ENCODE measurements at regions not wholly inside any gene's neighbourhood (a gene's known extent, or its start where the extent isn't known, plus 50 kb on each side); places are given as distances from the start of the nearest gene placed in this dataset.

DNA sequence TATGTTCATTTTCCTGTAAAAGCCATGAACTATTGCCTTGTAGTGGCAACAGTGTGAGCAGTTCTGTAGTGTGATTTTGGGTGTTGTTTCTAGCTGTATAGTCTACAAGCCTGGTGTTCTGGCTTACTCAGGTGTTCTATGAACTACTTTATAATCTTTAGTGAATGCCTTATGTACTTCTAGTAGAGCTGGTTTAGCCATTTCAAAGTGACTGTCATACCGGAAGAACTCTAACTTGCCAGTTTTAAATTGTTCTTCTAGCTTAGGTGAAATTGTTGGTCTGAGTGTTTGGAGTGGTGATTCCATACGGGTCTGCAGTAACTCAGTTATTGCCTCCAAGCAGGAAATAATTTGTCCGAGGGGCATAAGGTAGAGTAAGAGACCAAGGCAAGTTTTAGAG, 150.2 kb upstream of the ZNF184 start:
- TF ChIP-seq BACH2 (CRISPR knock-in tag; IDR thresholded peaks at IDR 0.05; ENCODE audit: borderline replicate concordance) (no peak), ZFP3 (CRISPR knock-in tag; IDR thresholded peaks at IDR 0.05) (no peak), ZFP30 (CRISPR knock-in tag; IDR thresholded peaks at IDR 0.05) (no peak), ZNF8 (CRISPR knock-in tag; IDR thresholded peaks at IDR 0.05) (no peak), GLIS3 (CRISPR knock-in tag; IDR thresholded peaks at IDR 0.05) (no peak), ESRRG (CRISPR knock-in tag; IDR thresholded peaks at IDR 0.05) (no peak), TOX (CRISPR knock-in tag; IDR thresholded peaks at IDR 0.05; ENCODE audit: borderline replicate concordance) (no peak)
- TF ChIP-seq, protein P1, sequence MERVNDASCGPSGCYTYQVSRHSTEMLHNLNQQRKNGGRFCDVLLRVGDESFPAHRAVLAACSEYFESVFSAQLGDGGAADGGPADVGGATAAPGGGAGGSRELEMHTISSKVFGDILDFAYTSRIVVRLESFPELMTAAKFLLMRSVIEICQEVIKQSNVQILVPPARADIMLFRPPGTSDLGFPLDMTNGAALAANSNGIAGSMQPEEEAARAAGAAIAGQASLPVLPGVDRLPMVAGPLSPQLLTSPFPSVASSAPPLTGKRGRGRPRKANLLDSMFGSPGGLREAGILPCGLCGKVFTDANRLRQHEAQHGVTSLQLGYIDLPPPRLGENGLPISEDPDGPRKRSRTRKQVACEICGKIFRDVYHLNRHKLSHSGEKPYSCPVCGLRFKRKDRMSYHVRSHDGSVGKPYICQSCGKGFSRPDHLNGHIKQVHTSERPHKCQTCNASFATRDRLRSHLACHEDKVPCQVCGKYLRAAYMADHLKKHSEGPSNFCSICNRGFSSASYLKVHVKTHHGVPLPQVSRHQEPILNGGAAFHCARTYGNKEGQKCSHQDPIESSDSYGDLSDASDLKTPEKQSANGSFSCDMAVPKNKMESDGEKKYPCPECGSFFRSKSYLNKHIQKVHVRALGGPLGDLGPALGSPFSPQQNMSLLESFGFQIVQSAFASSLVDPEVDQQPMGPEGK (CRISPR knock-in tag; IDR thresholded peaks at IDR 0.05; ENCODE audit: borderline replicate concordance): no peak
- TF ChIP-seq, protein P2, sequence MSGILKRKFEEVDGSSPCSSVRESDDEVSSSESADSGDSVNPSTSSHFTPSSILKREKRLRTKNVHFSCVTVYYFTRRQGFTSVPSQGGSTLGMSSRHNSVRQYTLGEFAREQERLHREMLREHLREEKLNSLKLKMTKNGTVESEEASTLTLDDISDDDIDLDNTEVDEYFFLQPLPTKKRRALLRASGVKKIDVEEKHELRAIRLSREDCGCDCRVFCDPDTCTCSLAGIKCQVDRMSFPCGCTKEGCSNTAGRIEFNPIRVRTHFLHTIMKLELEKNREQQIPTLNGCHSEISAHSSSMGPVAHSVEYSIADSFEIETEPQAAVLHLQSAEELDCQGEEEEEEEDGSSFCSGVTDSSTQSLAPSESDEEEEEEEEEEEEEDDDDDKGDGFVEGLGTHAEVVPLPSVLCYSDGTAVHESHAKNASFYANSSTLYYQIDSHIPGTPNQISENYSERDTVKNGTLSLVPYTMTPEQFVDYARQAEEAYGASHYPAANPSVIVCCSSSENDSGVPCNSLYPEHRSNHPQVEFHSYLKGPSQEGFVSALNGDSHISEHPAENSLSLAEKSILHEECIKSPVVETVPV (CRISPR knock-in tag; IDR thresholded peaks at IDR 0.05): no peak
- TF ChIP-seq, protein P3, sequence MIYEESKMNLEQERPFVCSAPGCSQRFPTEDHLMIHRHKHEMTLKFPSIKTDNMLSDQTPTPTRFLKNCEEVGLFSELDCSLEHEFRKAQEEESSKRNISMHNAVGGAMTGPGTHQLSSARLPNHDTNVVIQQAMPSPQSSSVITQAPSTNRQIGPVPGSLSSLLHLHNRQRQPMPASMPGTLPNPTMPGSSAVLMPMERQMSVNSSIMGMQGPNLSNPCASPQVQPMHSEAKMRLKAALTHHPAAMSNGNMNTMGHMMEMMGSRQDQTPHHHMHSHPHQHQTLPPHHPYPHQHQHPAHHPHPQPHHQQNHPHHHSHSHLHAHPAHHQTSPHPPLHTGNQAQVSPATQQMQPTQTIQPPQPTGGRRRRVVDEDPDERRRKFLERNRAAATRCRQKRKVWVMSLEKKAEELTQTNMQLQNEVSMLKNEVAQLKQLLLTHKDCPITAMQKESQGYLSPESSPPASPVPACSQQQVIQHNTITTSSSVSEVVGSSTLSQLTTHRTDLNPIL (CRISPR knock-in tag; IDR thresholded peaks at IDR 0.05; ENCODE audit: low read depth): no peak
